GM23248 (cell line): ENCODE measurements at regions not wholly inside any gene's neighbourhood (a gene's known extent, or its start where the extent isn't known, plus 50 kb on each side); places are given as distances from the start of the nearest gene placed in this dataset.

Experiments used
- EZH2 ChIP-seq: fragments of 200-600 bp; sonication (generic); IDR thresholded peaks from 2 replicates; pipeline ENCODE4 v1.6.1; 2018; ENCODE audit warnings: antibody characterized with exemption, mild to moderate bottlenecking; ENCODE audit not compliant: insufficient read depth, poor library complexity, severe bottlenecking
- EZH2phosphoT487 ChIP-seq: fragments of 200-600 bp; sonication (generic); IDR thresholded peaks from 2 replicates; pipeline ENCODE4 v1.6.1; 2018; ENCODE audit warnings: antibody characterized with exemption, moderate library complexity, mild to moderate bottlenecking, low read depth; ENCODE audit not compliant: insufficient read depth

DNA sequence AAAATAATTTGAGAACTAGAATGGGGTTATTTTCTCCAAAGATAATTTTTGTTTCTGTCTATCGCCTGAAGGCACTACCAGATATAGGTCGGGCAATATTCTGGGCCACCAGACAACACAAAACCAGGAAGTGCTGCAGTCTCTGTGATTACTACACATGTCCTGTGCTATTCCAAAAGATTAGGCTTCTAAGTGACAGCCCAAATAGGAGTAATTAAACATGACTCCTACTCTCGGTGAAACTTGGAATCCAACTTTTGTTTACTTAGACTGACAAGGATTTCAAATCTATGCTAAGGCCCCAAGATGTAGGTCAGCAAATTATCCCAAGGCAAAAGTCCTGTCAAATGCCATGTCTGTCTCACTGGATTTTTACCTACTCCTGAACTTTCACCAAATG is 157.6 kb upstream of the LRFN5 start:
- TF ChIP-seq EZH2 (no peak), EZH2phosphoT487 (no peak)
